ENCODE measurements at regions not wholly inside any gene's neighbourhood (a gene's known extent, or its start where the extent isn't known, plus 50 kb on each side); places are given as distances from the start of the nearest gene placed in this dataset.

DNA sequence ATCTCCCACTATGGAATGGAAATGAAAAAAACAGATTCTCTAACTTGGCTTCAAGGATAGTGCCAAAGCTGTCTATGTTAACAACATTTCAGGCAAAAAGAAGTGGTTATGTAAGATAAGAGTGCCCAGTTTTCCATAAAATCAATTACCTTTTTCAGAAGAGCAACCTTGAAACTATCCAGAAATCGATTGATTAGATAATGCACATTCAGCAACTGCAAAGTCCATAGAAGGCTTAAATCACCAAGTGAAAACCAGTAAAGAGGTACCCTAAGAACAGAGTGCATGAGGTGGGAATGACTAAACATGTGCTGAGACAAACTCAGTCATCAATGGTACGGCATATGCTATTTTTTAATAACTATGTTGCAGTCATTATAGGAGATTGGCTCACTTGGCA lies 71.9 kb upstream of the TNKS2 start:
- Histone ChIP-seq H3K4me1 (no peaks in the 10 kb centered on the region), H3K9me3 (no peaks in the 10 kb centered on the region), H3K4me3 (no peak overlapping the region), H3K27ac (no peak overlapping the region), H3K27me3 (no peaks in the 10 kb centered on the region), H3K36me3 (no peaks in the 10 kb centered on the region)
- no peak for TF ChIP-seq POLR2A (IDR thresholded peaks at IDR 0.05)
- TF ChIP-seq, protein P1, sequence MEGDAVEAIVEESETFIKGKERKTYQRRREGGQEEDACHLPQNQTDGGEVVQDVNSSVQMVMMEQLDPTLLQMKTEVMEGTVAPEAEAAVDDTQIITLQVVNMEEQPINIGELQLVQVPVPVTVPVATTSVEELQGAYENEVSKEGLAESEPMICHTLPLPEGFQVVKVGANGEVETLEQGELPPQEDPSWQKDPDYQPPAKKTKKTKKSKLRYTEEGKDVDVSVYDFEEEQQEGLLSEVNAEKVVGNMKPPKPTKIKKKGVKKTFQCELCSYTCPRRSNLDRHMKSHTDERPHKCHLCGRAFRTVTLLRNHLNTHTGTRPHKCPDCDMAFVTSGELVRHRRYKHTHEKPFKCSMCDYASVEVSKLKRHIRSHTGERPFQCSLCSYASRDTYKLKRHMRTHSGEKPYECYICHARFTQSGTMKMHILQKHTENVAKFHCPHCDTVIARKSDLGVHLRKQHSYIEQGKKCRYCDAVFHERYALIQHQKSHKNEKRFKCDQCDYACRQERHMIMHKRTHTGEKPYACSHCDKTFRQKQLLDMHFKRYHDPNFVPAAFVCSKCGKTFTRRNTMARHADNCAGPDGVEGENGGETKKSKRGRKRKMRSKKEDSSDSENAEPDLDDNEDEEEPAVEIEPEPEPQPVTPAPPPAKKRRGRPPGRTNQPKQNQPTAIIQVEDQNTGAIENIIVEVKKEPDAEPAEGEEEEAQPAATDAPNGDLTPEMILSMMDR (IDR thresholded peaks at IDR 0.05) = no peak
- DNase-seq = no peak
- 86 to 89% methylated on average over 2 of the region's 2 CpGs for WGBS, 2 donors
- intact Hi-C loops (cut with DNase I) = no loop called here

DNA sequence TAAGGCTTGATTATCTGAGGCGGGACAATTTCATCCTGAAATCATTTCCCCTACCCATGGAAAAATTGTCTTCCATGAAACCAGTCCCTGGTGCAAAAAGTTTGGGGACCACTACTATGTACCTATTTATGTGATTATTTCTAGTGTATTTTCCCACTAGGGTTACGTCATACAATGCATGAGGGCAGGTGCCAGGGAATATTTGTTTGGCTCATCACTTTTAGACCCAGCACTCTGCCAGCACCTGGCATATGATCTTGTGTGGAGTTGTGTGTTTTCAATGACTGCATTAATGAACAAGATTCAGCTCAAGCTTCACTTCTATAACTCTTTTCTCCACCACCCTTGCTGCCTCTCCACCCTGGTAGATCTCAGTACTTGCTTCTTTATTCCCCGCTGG lies 73.3 kb upstream of the TNKS2 start:
- intact Hi-C loops (cut with DNase I) = no loop called here
- Histone ChIP-seq H3K27ac (no peak overlapping the region), H3K9me3 (no peaks in the 10 kb centered on the region), H3K4me3 (no peak overlapping the region), H3K27me3 (no peaks in the 10 kb centered on the region), H3K4me1 (no peaks in the 10 kb centered on the region), H3K36me3 (no peaks in the 10 kb centered on the region)
- TF ChIP-seq, protein P1 (IDR thresholded peaks at IDR 0.05) = no peak
- no peak for TF ChIP-seq POLR2A (IDR thresholded peaks at IDR 0.05)
- 78 to 97% methylated on average over 3 of the region's 3 CpGs for WGBS, 2 donors
- DNase-seq = no peak

DNA sequence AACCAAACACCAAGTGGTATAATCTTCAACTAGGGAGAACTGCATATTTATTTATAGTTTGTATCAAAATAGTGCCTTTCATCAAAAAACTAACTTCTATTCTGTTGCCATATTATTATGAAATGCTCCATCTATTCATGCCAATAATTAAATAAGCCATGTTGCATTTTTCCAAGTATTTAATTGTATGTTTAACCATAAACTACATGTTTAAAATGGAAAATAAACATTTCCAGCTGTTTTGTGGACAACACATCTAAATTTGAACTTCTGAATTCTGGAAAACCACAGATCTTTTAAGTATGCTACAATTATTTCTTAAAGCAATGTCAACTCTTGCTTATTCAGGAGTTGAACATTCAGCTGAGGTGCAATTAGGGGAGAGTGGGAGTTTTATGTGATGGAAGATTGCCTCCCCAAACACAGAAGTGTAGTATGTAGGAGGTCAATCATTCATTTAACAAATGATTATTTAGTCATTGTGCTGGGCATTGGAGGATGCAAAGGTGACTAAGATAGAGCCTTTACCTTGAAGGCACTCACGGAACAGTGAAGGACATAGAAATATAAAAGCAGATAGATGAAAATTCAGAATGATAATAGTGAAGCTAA lies 80.7 kb upstream of the PPP1R3C start:
- no peak for TF ChIP-seq POLR2A (IDR thresholded peaks at IDR 0.05)
- TF ChIP-seq, protein P1 (IDR thresholded peaks at IDR 0.05) = no peak

DNA sequence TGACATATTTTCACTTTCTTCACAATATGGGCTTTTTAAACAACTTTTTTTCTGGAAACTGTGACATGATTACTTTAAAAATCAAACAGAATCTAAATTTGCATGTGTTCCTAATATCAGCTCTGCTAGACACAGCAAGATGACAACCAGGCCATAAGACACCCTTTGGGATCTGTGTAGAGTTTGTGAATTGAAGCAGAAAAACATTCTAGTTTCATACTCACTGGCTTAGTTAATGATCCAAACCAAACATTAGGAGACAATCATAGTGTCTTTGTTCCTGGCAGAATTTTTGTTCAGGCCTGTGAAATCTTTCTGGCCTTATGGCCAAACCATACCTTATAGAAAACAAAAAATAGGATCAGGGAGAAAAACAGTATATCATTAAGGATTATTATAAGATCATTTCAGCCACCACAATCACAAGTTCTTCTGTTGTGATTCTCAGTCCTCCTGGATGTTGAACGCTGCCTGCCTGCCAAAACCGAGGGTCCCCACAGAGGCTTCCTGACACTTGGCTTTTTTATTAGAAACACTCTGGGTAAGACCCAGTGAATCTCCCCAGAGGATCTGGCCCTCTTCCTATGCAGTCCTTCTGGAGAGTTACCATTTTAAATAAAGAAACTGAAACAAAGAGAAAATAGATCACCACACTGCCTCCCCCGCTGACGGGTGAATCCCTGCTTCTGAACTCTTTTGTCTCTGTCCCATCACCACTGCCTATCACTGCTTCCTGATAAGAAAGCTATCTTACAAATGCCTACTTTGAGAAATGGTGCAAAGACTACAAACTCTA lies 79.2 kb upstream of the PPP1R3C start:
- TF ChIP-seq, protein P1 (IDR thresholded peaks at IDR 0.05) = no peak
- TF ChIP-seq POLR2A (IDR thresholded peaks at IDR 0.05) = no peak
- H3K4me3 ChIP-seq = peak overlapping the region in 1 of 4 donors; percentile 21
- intact Hi-C loops (cut with DNase I) = no loop called here
- no peaks in the 10 kb centered on the region for H3K36me3 ChIP-seq
- DNase-seq = no peak
- peaks cover 0 to 20% (median 0%) of the 10 kb centered on the region in 3 donors for H3K4me1 ChIP-seq
- 38 to 48% methylated on average over 4 of the region's 4 CpGs for WGBS, 2 donors
- H3K27me3 ChIP-seq = no peaks in the 10 kb centered on the region
- H3K9me3 ChIP-seq = no peaks in the 10 kb centered on the region
- H3K27ac ChIP-seq = no peak overlapping the region

More for the DNA sequence above, 80.7 kb upstream of the PPP1R3C start:
- peaks cover 0 to 20% (median 0%) of the 10 kb centered on the region in 3 donors for H3K4me1 ChIP-seq
- no peaks in the 10 kb centered on the region for H3K9me3 ChIP-seq
- WGBS, 2 donors = 67 to 94% methylated on average over 1 of the region's 1 CpG
- H3K27ac ChIP-seq = no peak overlapping the region
- no peaks in the 10 kb centered on the region for H3K36me3 ChIP-seq
- DNase-seq = no peak
- intact Hi-C loops (cut with DNase I) = no loop called here
- H3K4me3 ChIP-seq = no peak overlapping the region
- no peaks in the 10 kb centered on the region for H3K27me3 ChIP-seq

DNA sequence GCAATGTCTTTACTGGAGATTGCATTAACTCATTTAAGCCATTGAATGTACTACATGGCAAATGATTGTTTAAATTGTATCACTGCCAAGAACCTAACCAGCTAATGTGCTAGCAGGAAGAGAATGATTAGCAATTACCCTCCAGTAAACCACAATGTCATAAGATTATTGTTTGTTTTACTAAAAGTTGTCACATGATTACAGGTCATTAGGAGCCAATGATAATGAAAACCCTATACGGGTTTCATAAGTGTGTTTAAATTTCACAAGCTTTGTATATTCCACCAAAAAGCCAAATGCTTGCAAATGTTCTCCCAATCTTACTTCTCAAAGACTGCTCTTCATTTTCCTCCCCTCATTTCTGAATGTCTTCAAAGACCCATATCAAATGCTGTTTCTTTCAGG lies 76.5 kb upstream of the PPP1R3C start:
- no peak for DNase-seq
- no peak overlapping the region for H3K27ac ChIP-seq
- 14 to 18% methylated on average over 1 of the region's 1 CpG for WGBS, 2 donors

More for the DNA sequence above, 76.5 kb upstream of the PPP1R3C start:
- no peak for TF ChIP-seq POLR2A (IDR thresholded peaks at IDR 0.05)
- TF ChIP-seq, protein P1 (IDR thresholded peaks at IDR 0.05) = no peak
- Histone ChIP-seq H3K9me3 (no peaks in the 10 kb centered on the region), H3K4me1 (peaks cover 0 to 20% (median 0%) of the 10 kb centered on the region in 3 donors), H3K36me3 (no peaks in the 10 kb centered on the region), H3K27me3 (peaks cover 0 to 6% (median 0%) of the 10 kb centered on the region in 4 donors), H3K4me3 (no peak overlapping the region)
- intact Hi-C loops (cut with DNase I) = no loop called here

Data from esophagus squamous epithelium (tissue), 5 donors.